HG03280 (cell line): ENCODE measurements at regions not wholly inside any gene's neighbourhood (a gene's known extent, or its start where the extent isn't known, plus 50 kb on each side); places are given as distances from the start of the nearest gene placed in this dataset.

Experiments used
- ATAC-seq: cut with Tn5 transposase; IDR thresholded peaks from one replicate; pipeline ENCODE4 v1.9.1; 2021; ENCODE audit warnings: mild to moderate bottlenecking, moderate library complexity; ENCODE audit not compliant: unreplicated experiment

DNA sequence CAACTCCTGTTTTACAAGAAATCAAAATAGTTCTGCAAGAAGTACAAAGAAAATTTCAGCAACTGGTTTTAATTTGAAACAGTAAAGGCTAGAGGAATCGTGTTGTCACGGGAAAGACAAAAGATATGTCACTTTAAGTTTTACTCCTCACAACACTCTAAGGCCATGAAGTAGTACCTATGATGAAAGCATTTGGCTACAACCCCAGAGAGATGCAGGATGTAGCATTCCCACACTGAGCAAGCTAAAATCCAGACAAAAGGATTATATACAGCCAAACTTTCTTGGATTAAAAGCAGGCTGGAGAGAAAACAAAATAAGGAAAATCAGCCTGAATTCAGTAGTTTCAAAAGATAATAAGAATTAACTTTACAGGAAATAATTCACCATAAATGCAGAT is 245.5 kb upstream of the STEAP1 start:
- no peak for ATAC-seq

DNA sequence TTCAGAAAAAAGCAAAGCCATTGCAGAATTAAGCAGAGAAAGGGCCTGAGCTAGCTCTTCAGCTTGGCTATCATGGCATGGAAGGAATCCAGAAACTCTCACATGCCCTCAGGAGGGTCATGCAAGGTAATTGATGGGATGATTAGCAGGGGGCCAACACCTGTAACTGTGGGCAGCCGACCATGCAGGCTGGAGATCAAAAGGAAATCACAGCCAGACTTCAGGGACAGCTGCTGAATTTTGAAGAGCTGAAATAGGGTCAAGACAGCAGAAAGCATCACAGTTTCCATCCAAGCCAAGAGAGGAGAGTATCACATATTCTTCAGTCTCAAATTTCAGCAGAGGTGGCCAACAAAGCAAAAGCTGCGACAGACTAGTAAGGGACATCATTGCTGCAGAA is 239.6 kb upstream of the STEAP1 start:
- ATAC-seq, result no peak

DNA sequence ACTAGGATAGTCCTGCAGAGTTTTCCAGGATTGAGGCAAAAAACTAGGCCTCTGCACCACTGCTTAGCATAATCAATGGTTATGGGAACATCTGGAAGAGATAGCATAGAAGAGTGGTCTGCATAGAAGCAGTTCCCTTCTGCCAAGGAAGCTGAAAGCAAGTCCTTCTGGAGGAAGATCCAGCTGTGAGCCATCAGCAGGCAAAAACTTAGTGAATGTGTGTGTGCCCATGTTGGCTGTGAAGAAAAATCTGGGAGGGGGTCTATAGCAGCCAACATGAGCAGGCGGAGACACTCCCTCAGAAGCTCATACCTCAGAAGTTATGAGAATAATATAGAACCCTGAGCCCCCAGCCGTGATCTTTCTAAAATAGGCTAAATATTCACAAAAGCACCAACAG is 228.1 kb upstream of the STEAP1 start:
- ATAC-seq, result no peak

DNA sequence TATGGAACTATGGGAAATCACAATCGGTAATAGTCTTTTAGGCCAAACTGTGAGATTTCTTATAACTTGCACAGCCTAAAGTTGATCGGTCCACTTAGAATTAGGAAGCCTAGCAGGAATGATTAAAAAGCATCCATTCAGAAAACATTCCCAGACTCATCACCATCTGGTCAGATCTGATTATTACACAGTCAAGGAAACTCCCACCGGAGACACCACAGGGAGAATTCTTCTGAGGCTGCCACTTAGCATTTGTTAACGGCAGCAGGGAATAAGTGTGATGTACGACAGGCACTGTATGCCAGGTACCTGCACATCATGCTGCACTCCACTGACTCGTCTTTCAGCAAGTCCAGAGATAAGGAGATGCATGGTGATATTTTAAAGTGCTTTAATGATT is 227.6 kb upstream of the STEAP1 start:
- no peak for ATAC-seq

DNA sequence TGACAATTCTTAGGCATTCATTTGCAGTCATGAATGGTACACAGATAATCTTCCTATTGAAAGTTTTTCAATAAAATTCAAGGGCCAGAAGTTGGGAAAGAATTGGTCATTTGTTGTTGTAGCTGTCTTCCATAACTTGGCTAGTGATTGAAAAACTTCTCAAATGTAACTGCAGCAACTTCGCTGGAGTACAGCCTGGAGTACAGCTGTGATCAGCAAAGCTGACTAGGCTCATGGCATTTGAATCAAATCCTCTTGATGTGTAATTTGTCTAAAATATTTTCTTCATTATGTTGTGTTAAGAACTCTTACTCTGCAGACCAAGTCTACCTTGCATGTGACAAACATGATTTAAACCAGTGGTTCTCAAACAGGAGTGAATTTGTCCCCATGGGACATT is 226.5 kb upstream of the STEAP1 start:
- no peak for ATAC-seq

DNA sequence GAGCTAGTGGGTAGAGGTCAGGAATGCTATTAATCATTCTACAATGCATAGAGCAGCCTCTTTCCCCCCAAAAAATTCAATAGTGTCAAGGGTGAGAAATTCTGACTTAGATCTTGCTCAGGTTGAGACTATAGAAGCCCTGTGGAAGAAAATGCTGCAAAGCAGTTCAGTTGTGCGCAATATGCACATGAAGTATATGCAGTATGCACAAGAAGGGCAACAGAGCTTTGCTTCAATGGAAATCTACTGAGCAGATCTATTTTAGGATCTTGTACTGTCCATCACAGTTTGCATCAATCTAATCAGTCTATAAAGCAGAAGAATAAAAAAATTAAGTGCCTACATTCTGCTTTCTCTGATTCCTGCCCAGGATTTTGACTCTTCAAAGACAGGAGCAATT is 225.8 kb upstream of the STEAP1 start:
- ATAC-seq, result no peak

DNA sequence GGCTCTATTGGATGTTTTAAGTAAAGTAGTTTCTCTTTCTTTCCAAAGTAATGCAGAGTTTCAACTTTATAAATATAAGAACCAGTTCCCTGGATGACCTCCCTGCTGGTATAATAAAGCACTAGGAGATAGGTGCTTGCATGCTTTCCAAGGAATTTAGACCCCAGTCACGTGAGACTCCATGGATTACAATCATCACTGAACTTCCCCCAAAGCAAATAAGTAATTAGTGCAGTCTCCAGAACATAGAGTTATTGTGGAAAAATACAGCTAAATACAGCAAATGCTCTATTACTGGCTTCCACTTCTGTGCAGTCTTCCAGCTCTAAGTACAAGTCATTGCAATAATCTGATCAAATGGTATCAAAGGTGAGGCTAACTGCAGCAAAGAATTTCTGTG is 220.2 kb upstream of the STEAP1 start:
- no peak for ATAC-seq

DNA sequence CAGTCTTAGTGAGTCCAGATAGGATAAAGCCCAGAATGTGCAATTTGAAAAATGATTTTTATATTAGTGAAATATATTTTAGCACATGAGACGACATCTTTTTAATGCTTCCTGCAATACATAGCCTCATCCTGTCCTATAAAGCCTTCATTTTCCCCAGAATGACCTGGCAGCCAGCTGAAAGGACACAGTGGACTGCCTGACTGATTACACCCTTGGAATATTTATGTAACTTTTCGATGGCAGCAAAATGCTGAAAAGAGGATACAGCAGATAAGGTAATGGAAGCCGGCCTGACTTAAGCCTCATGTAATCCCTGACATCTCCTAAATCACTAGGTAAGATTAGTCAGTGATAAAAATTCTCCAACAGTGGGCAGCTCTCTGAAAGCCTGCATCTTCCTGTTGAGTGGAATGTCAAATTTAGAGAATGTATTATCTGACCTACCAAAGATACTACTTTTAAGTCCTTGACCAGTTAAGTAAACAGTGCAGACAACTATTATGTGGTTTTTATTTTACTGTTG is 210.7 kb upstream of the STEAP1 start:
- no peak for ATAC-seq

DNA sequence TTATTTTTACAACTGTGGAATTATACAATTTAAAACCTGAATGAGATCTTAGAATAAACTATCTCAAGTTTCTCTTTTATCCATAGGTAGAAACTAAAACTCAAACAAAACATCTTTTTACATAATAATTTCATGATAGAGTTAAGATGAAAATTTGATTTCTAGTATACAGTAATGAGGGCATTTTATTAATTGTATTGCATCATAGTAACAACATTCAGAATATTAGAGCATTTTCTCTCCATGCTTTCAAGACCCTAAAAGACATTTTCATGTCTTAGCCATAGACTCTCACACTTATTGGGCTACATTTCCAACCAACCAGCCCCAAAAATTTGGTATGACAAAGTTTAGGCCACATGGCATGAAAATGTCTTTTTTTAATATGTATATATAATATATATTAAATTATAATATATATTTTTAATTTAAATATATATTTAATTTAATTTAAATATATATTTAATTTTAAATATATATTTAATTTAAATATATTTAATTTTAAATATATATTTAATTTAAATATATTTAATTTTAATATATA is 195.7 kb upstream of the STEAP1 start:
- ATAC-seq, result no peak

DNA sequence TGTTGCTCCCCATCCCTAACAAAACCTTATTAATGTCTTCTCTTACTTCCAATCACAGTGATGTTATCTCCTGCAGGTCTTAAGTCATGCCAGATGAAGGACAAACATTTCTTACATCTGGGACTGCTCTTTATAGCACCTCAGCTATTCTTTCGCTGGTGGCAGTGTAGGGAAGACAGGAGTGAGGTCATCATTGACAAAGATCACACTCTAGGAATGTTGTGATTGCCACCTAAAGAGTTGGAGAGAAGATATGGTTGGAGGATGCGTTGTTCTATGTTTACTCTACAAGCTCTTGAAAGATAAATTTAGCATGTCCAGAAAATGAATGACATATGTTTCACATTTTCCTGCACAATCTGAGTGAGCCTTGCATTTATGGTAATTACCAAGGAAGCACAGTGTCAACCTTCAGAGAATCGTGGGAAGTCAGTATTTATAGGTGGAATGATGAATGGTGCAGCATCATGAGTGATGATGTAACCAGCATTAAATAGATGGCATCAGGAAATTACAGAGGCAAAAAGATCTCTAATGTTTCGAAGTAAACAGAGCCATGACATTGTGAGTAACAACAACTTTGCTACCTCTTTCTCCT is 188.1 kb upstream of the STEAP1 start:
- ATAC-seq, result no peak

DNA sequence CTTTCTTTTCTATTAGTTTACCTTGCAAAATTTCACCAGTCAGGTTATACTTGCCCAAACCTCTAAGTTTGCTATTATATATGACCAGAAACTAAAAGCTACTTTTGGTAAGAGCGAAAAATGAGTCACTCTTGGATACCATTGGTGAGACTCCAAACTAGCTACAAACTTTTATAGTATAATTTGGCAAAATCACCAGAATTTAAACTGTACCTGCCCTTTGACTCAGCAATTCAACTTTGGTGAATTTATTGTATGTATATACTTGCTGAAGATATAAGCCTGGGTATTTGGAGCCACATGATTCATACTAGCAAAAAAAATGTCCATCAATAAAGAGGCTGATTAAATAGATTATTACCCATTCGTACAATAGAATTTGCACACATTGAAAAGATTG is 178.7 kb upstream of the STEAP1 start:
- ATAC-seq, result no peak

DNA sequence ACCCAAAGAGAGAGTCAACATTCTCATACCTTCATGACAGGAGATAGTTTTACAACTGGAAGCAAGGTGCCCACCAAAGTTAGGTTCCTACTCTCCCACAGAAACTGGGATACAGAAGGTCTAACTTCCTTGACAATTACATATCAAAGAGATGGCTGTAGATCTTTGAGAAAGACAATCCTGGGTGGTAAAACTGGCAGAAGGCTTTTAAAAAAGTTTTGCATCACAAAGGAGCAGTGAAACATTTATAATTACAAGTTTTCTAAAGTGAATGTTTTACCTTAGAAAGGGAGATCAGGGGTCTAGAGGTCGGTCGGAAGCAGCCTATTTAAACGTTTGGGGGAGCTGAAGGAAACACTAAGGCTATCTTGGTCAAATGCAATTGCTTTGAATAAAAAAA is 166.6 kb upstream of the STEAP1 start:
- no peak for ATAC-seq

DNA sequence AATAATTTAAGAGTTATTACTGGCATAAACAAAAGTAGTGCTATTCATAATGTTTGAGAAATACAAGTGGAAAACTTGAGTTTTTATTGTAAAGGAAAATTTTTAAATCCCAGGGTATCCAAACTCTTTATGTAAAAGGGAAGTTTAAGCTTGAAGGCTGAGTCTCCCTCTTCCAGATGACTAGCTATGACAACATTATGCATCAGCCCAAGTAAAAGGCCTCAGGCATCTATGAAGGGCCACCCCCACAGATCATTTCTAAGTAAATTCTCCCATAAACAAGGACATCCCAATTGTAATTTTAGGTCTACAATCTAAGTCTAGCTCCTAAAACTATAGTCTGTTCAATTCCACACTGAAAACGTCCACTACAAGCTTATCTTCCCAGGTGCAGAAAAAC is 166.2 kb upstream of the STEAP1 start:
- ATAC-seq, result no peak

DNA sequence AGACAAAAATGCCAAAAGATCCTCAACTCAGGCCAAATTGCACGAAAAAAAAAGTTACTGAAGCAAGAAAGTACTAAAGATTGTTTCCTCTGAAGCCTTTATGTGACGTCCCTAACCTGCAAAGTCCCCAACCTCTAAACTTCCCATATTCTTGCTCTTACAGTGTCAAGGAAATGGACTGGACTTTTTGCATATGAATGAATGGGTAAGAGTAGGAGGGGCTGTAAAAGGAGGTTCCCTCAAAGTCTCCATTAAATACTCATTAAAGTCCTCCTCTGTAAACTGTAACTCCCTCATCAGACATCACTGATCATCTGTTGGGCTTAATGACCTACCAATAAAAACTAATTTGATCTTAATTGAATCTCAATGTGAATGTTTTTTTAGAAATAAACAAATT is 164.8 kb upstream of the STEAP1 start:
- ATAC-seq, result no peak

DNA sequence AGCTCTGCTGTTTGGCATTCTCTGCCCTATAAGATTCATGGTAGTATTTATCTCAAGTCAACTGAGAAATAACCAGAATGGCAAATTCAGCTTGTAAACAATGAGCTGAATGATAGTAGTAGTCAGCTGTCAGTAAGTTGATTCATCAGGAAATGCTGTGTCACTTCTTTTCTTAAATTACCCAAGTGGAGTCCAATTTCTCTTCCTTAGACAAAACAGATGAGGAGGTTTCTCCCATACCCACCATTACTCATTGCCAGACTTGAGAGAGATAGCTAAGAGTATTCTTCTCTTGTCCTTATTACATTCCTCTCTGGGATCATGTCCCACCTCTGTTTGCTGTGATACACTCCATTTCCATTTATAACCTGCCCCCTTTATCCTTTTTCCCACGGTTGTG is 159.8 kb upstream of the STEAP1 start:
- ATAC-seq, result no peak

DNA sequence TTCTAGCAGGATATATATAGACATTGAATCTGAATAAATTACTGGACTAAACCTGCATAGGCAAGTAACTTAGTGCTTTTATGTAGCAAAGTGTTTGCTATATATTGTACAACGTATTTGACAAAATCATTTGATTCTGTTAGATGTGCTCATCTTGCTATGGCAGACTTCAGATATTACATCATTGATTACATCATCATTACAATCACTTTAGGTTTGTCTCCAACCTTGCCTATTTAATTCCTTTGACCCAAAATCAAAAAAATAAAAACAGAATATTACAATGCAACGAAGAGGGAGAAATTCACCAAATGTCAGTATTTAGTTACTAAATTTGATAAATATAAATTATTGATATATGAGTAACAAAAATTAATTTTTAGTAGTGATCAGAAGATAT is 155.7 kb upstream of the STEAP1 start:
- ATAC-seq, result no peak

DNA sequence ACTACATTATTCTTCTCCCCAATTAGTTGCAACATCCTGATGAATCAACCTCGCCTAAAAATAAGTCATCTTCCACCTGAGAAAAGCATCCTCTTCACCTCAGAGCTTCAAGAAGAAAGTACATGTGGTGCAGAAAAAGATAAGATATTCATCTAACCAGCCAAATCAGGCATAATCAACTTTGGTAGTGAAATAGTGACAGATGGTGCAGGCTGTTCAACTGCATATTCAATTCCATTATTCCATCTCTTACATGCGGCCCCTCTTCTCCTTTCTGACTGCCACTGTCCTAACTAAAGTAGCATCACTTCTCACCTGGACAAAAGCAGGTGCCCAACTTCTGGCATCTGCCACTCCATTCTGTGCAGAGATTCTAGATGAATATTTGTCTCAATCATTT is 148.4 kb upstream of the STEAP1 start:
- no peak for ATAC-seq

DNA sequence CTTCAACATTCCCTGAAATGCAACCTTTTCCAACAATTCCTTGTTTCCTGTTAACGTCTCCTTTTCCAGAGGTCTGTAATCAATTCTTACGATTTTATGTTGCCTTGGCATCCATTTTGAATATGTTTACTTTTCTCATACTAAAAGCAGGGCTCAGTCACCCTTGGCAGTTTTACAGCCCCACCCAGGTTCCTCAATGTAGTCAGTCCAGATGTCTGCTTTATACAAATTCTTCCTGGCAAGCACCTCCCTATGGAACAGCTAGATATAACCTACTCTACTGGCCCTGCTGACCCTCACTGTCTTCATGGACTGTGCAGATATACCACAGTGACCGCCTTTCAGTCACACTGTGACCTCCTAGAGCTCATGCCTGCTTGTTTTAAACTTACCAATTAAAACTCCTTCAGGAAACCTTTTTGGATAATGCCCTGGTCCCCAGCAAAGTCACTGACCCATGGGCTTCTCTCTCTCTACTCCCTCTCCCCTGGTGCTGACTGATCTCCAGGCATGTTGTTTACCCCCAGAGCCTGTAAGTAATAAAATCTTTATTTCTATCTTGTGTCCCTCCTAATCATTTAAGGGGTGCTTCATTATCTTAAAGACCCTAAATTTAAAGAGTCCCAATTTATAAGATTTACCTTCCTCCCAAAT is 147.1 kb upstream of the STEAP1 start:
- no peak for ATAC-seq

DNA sequence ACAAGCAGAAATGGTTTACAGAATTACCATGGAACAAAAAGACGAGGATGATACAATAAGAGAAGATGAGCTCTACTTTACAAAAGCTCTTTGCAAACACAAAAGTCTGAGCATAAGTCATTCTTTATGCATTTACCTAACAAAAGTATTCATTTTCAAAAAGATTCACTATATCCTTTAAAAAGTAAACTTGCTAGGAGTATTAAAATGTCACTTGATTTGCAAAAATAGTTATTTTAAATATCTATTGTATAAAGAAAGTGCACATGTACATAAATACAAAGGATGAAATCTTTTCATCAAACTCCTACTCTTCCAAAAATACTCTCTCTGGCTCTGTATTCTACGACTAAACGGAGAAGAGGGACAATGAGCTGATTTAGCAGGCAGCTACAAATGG is 146.4 kb upstream of the STEAP1 start:
- ATAC-seq, result no peak

DNA sequence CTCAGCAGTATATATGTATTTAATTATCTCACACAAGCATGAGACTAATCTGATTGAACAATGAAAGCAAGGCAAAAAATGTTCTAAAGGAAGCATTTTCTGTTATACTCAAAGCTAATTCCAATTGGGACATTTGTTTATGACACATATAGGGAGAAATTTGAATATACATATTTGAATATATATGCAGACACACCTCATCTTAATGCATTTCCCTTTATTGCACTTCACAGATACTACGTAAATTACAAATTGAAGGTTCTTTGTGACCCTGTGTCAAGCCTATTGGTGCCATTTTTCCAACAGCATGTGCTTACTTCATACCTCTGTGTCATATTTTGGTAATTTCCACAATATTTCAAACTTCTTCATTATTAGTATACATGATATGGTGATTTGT is 132.1 kb upstream of the STEAP1 start:
- no peak for ATAC-seq

DNA sequence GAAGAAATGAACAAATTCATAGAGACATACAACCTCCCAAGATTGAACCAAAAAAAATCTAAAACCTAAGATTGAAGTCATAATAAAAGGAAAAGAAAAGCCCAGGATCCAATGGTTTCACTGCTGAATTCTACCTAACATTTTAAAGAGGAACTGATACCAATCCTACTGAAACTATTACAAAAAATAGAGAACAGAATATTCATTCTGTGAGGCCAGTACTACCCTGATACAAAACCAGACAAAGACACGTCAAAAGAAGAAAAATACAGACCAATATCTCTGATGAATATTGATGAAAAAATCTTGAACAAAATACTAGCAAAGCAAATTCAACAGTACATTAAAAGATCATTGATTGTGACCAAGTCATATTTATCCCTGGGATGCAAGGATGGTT is 128.5 kb upstream of the STEAP1 start:
- ATAC-seq, result no peak

DNA sequence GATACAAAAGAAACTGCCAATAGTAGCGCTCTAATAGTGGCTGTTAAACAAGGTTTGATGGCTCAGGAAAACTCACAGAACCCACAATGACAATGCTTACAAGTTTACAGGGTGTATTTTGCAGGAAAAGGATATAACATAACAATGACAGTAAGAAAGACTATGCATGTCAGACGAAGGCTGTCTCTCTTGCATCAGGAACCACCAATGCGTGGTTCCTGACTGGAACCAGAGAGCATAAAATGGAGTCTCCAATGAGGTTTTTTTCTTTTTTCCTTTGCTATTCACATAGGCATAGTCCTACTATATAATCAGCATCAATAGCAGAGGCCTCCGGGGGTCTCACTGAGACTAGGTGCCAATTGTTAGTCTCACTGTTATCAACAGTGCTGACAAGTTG is 120.4 kb upstream of the STEAP1 start:
- no peak for ATAC-seq

DNA sequence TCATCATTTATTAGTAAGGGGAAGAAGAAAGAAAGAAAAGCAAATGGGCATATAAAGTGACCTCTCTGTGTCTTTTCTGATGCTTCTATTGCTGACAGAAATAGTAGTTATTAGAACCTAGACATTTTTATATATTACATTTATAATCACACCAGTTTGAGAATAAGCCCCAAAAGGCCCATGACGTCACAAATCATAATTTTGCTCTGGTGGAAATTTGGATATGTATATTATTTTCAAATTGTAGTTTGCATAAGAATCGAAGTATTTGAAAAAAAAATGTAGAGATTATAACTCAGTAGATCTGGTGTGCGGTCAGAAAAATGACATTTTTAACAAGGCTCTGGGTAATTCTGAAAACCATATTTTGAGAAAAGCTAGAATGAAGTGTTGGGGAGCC is 101.2 kb upstream of the STEAP1 start:
- no peak for ATAC-seq
